Lung (tissue), 11 donors: ENCODE measurements at regions not wholly inside any gene's neighbourhood (a gene's known extent, or its start where the extent isn't known, plus 50 kb on each side); places are given as distances from the start of the nearest gene placed in this dataset.

Experiments
- ATAC-seq: fragments of 200-7000 bp; cut with Tn5 transposase; one replicate; pipeline ENCODE4 v1.9.1; 2020; ENCODE audit warnings: moderate number of reproducible peaks; ENCODE audit not compliant: insufficient read depth, low FRiP score
- DNase-seq, 3 donors: peaks; one replicate each; pipeline ENCODE4 v3.0.0-alpha.2; 2013 to 2017
- H3K27ac ChIP-seq, 2 donors: one replicate each; pipeline ENCODE4 v1.5.1; 2013; ENCODE audit warnings: mild to moderate bottlenecking in 2 of 2, moderate library complexity in 2 of 2, control low read depth in 1 of 2, inconsistent platforms in 1 of 2, low read depth in 1 of 2, low read length in 1 of 2
- H3K27me3 ChIP-seq, 3 donors: one replicate each; pipeline ENCODE4 v1.5.1; 2013; ENCODE audit warnings: low read length in 2 of 3; ENCODE audit not compliant: control insufficient read depth in 3 of 3, insufficient read depth in 3 of 3
- H3K36me3 ChIP-seq, 4 donors: one replicate each; pipeline ENCODE4 v1.5.1; 2013; ENCODE audit warnings: low read length in 4 of 4, mild to moderate bottlenecking in 1 of 4, moderate library complexity in 1 of 4; ENCODE audit not compliant: control insufficient read depth in 4 of 4, insufficient read depth in 4 of 4
- H3K4me1 ChIP-seq, 5 donors: one replicate each; pipeline ENCODE4 v1.5.1; 2013; ENCODE audit warnings: low read length in 5 of 5, mild to moderate bottlenecking in 2 of 5, moderate library complexity in 1 of 5; ENCODE audit not compliant: control insufficient read depth in 5 of 5, insufficient read depth in 5 of 5
- H3K4me3 ChIP-seq: one replicate; pipeline ENCODE4 v1.5.1; 2013; ENCODE audit warnings: mild to moderate bottlenecking, control low read depth, moderate library complexity
- H3K9ac ChIP-seq, 2 donors: one replicate each; pipeline ENCODE4 v1.5.1; 2013; ENCODE audit warnings: low read length in 2 of 2, control low read depth in 1 of 2; ENCODE audit not compliant: insufficient read depth in 1 of 2
- H3K9me3 ChIP-seq, 4 donors: one replicate each; pipeline ENCODE4 v1.5.1; 2013; ENCODE audit warnings: low read length in 3 of 4, mild to moderate bottlenecking in 1 of 4, moderate library complexity in 1 of 4; ENCODE audit not compliant: control insufficient read depth in 4 of 4, insufficient read depth in 3 of 4
- WGBS, 2 donors: extraction: QIAGEN DNeasy Blood & Tissue Kit; methylation state at CpG; one replicate each; pipeline ENCODE4 v1.1.7; 2013; 5-methylcytosine and 5-hydroxymethylcytosine counted together
- TF ChIP-seq, protein P1 (sequence below): IDR thresholded peaks from 2 replicates; pipeline ENCODE4 v1.5.1; 2012; ENCODE audit warnings: mild to moderate bottlenecking; ENCODE audit errors: control extremely low read depth, extremely low read depth
- donor health status: control.
- donor health status: control.
- donor health status: Bipolar disorder and iron deficiency.
- donor health status: healthy.
- donor health status: DM: yes; HTN: yes; CAD: no.

DNA sequence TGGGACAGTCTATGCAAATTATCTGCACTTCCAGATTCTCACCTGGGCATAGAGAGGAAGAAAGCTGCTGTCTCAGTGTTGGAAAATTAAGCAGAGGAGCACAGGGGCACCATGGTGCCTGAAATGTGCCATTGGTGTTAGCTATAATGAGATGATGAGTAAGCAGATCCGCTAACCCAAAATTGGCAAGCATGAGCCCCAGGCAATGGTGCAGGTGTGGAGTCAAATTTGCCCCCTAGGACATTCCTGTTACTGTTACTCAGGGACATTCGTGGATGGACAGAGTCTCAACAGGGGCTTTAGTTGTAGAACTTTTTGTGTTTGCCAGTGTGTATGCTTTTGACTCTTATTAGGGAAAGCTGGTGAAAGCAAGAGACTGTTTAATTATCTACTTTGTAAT, 385.2 kb upstream of the KLF6 start:
- H3K9ac ChIP-seq, result no peak overlapping the region
- TF ChIP-seq, protein P1, sequence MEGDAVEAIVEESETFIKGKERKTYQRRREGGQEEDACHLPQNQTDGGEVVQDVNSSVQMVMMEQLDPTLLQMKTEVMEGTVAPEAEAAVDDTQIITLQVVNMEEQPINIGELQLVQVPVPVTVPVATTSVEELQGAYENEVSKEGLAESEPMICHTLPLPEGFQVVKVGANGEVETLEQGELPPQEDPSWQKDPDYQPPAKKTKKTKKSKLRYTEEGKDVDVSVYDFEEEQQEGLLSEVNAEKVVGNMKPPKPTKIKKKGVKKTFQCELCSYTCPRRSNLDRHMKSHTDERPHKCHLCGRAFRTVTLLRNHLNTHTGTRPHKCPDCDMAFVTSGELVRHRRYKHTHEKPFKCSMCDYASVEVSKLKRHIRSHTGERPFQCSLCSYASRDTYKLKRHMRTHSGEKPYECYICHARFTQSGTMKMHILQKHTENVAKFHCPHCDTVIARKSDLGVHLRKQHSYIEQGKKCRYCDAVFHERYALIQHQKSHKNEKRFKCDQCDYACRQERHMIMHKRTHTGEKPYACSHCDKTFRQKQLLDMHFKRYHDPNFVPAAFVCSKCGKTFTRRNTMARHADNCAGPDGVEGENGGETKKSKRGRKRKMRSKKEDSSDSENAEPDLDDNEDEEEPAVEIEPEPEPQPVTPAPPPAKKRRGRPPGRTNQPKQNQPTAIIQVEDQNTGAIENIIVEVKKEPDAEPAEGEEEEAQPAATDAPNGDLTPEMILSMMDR, result no peak
- H3K36me3 ChIP-seq, result no peaks in the 10 kb centered on the region
- DNase-seq, result no peak
- H3K9me3 ChIP-seq, result peaks cover 0 to 3% (median under 1%) of the 10 kb centered on the region in 4 donors
- no peak for ATAC-seq
- whole genome bisulfite sequencing, 2 donors, result 91 to 93% methylated on average over 2 of the region's 2 CpGs
- no peak overlapping the region for H3K4me3 ChIP-seq
- H3K27me3 ChIP-seq, result no peaks in the 10 kb centered on the region
- H3K27ac ChIP-seq, result no peak overlapping the region
- no peaks in the 10 kb centered on the region for H3K4me1 ChIP-seq

DNA sequence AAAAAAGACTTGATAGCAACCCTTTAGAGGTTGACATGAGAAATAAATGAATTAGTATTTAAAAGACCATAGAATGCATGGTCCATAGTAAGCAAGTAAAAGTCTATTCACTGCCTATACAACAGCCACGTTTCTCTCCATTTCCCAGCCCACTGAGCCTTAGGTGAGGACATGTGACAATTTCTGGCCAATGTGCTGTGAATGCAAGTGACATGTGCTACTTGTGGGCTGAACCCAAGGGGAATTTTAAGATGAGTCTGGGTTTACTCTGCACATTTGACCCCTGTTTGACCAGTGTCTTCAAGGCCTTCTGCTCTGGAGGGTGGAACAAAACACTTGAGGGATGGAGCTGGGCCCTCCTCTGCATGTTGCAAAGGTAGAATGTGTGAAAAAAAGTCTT, 384.4 kb upstream of the KLF6 start:
- H3K27me3 ChIP-seq, result no peaks in the 10 kb centered on the region
- no peak overlapping the region for H3K9ac ChIP-seq
- H3K9me3 ChIP-seq, result peaks cover 0 to 3% (median under 1%) of the 10 kb centered on the region in 4 donors
- no peaks in the 10 kb centered on the region for H3K4me1 ChIP-seq
- H3K4me3 ChIP-seq, result no peak overlapping the region
- 100% methylated on average over 1 of the region's 1 CpG for WGBS, 2 donors
- TF ChIP-seq, protein P1, result no peak
- no peaks in the 10 kb centered on the region for H3K36me3 ChIP-seq
- DNase-seq (no peak), ATAC-seq (no peak)
- no peak overlapping the region for H3K27ac ChIP-seq

DNA sequence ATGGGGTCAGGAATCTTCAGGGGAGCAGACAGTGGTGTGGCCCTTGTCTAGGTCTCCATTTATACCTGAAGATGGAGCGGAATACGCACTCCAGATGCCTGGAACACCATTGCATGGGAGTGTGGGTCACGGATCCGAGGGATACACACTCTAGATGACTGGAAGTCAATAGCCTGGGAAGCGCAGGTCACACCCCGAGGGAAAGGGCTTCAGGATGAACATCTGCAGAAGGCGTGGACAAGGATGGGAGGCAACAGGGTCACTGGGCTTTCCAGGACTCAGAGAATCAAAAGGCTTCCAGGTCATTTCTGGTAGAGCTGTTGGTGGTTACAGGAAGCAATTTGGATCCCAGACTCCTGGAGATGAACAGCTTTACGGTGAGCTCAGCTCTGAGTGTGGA, 382.2 kb upstream of the KLF6 start:
- Histone ChIP-seq H3K36me3 (no peaks in the 10 kb centered on the region), H3K9me3 (no peaks in the 10 kb centered on the region), H3K27me3 (no peaks in the 10 kb centered on the region), H3K4me3 (no peak overlapping the region), H3K9ac (no peak overlapping the region), H3K4me1 (no peaks in the 10 kb centered on the region), H3K27ac (no peak overlapping the region)
- DNase-seq (no peak), ATAC-seq (no peak)
- TF ChIP-seq, protein P1, result no peak
- WGBS, 2 donors, result 95% methylated on average over 8 of the region's 8 CpGs

DNA sequence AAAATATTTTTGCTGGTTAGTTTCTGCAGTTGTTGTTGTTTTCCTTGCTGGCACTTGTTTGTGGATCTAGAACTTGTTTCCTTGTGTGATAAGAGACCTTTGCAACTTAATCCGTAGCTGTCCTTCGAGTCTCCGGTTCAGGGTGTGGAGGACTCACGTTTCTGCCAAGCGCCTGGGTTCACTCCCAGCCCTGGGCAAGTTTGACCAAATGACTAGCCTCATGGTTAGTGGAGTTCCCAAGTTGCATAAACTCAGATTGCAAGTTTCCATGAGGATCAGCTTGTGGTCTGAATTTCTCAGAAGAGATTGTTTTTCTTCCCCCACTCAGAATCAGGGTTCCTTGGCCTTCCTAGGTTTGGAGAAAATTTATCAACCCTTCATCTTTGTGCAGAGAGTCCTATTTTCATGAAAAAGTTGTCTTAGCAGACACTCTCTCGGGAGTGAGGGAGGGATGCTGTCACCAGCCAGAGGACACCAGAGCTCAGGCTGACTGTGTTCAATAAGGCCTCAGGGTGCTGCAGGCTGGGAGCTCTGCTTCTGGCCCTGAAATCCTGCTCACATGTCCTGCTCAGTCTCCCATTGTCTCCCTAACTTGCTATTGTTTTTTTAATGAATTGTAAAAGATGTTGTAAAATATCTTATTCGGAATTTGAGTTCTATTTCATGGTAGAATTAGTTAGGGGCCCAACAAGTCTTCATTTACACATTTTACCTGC, 377.7 kb upstream of the KLF6 start:
- no peak overlapping the region for H3K4me3 ChIP-seq
- no peaks in the 10 kb centered on the region for H3K27me3 ChIP-seq
- no peak overlapping the region for H3K27ac ChIP-seq
- H3K9me3 ChIP-seq, result no peaks in the 10 kb centered on the region
- H3K36me3 ChIP-seq, result no peaks in the 10 kb centered on the region
- no peak overlapping the region for H3K9ac ChIP-seq
- WGBS, 2 donors, result 92 to 93% methylated on average over 7 of the region's 7 CpGs
- ATAC-seq (no peak), DNase-seq (no peak)
- TF ChIP-seq, protein P1, result no peak
- no peaks in the 10 kb centered on the region for H3K4me1 ChIP-seq
